Choroid plexus epithelial cell (primary cell): ENCODE measurements at regions not wholly inside any gene's neighbourhood (a gene's known extent, or its start where the extent isn't known, plus 50 kb on each side); places are given as distances from the start of the nearest gene placed in this dataset.
"Not testable (repeated sequence)": the region's sequence is repeated elsewhere in the genome, so short reads cannot be mapped to it uniquely, and the experiment has no call there.

Source experiments
- DNase-seq: peaks from one replicate; pipeline ENCODE4 v3.0.0-alpha.2; 2010; ENCODE audit warnings: low read depth
- H3K4me3 ChIP-seq: 2 replicates; pipeline ENCODE4 v1.5.1; 2011; ENCODE audit warnings: low read depth, mild to moderate bottlenecking, control low read depth, low read length, moderate library complexity
- CTCF ChIP-seq: conservative IDR thresholded peaks from 2 replicates; pipeline ENCODE4 v1.5.1; 2011; ENCODE audit warnings: low read depth, mild to moderate bottlenecking, control low read depth, inconsistent platforms, low read length, moderate library complexity

- no peak overlapping the region for H3K4me3 ChIP-seq
- DNase-seq: peak; percentile 31
- TF ChIP-seq CTCF: no peak
Measured at GRCh38 chr6:140784573-140784972, 1348.2 kb upstream of the GJE1 start.

DNA sequence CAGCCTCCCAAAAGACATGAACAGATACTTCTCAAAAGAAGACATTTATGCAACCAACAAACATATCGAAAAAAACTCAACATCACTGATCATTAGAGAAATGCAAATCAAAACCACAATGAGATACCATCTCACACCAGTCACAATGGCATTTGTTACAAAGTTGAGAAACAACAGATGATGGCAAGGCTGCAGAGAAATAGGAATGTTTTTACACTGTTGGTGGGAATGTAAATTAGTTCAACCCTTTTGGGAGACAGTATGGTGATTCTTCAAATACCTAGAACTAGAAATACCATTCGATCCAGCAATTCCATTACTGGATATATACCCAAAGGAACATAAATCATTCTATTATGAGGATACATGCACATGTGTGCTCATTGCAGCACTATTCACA, 1349.2 kb upstream of the GJE1 start:
- DNase-seq, H3K4me3 ChIP-seq: not testable (repeated sequence)

GRCh38 chr6:140782941-140783340, 1349.8 kb upstream of the GJE1 start:
- no peak for TF ChIP-seq CTCF
- DNase-seq: peak; percentile 32
- H3K4me3 ChIP-seq: no peak overlapping the region

DNA sequence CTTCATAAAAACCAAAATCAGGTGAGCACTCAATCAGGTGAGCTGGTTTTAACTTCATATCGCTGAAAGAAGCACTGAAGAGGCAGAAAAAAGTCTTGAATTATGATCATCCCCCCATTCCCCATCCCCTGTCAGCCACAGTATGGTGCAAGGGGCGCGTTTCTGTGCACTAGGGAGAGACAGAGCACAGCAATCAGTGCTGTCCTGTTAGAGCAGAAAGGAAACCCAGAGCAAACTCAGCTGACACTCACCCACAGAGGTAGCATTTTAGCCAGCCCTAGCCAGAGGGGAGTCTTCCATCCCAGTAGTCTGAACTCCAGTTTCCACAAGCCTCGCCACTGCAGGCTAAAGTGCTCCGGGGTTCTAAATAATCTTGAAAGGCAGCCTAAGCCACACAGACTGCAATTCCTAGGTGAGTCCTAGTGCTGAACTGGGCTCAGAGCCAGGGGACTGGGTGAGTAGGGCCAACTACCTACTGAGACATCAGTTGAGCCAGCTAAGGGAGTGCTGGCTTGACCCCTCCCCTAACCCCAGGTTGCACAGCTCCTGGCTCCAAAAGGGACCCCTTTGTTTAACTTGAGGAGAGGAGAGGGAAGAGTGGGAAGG, 1352.6 kb upstream of the GJE1 start:
- TF ChIP-seq CTCF: no peak
- peak; percentile 10 for DNase-seq
- no peak overlapping the region for H3K4me3 ChIP-seq

DNA sequence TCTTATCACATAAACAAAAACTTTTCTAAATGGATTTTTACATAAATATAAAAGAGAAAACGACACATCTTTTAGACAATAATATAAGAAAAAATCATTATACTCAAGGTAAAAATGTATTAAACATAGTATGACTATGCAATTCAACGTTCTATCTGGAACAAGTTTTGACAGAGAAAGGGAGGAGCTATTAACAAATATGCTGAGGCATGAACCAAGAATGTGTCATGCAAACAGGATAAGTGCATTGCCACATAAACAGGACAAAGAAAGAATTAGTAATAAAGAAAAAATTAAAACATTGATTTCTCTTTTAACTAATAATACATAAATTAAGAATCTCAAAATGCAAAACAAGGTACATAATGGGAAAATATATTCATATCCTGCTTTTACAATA, 1353.4 kb upstream of the GJE1 start:
- no peak for TF ChIP-seq CTCF
- peak; percentile 63 for DNase-seq
- no peak overlapping the region for H3K4me3 ChIP-seq

- H3K4me3 ChIP-seq: no peak overlapping the region
- no peak for DNase-seq
- TF ChIP-seq CTCF: no peak
Measured at GRCh38 chr6:140777780-140778179, 1354.9 kb upstream of the GJE1 start.

- no peak for DNase-seq
- no peak overlapping the region for H3K4me3 ChIP-seq
- no peak for TF ChIP-seq CTCF
Measured at GRCh38 chr6:140775061-140775460, 1357.7 kb upstream of the GJE1 start.
